HEK293 (cell line): ENCODE measurements at regions not wholly inside any gene's neighbourhood (a gene's known extent, or its start where the extent isn't known, plus 50 kb on each side); places are given as distances from the start of the nearest gene placed in this dataset.
A peak's percentile ranks its signal among the peaks of the same experiment; 100 is the strongest.

Experiments
- CTCF ChIA-PET: fragments of 350-600 bp; formaldehyde crosslinking; extraction: SDS; loops from one replicate; lab custom pipeline; 2021; ENCODE audit warnings: antibody characterized with exemption; lab: Yijun Ruan, JAX
- POLR2A ChIA-PET: fragments of 300-600 bp; formaldehyde crosslinking; extraction: SDS; loops from one replicate; lab custom pipeline; 2020; ENCODE audit warnings: antibody characterized with exemption, inconsistent platforms; lab: Yijun Ruan, JAX
- H3K27ac ChIP-seq: fragments of 200-500 bp; sonication (Bioruptor generic); 2 replicates; pipeline ENCODE4 v1.5.1; 2014; ENCODE audit warnings: low read depth, low read length, control low read depth, inconsistent platforms; ENCODE audit errors: extremely low read depth
- H3K36me3 ChIP-seq, 2 experiments: fragments of 200-500 bp in 1 of 2; sonication (Bioruptor generic) in 1 of 2; 1 replicate in 1 of 2; 2 replicates in 1 of 2; pipeline ENCODE4 v1.5.1; 2014 to 2017; ENCODE audit warnings: inconsistent platforms in 2 of 2, low read length in 2 of 2; ENCODE audit not compliant: control insufficient read depth in 2 of 2, insufficient read depth in 1 of 2
- H3K4me1 ChIP-seq: fragments of 200-500 bp; sonication (Bioruptor generic); 2 replicates; pipeline ENCODE4 v1.5.1; 2014; ENCODE audit warnings: mild to moderate bottlenecking, low read length, inconsistent platforms; ENCODE audit not compliant: control insufficient read depth, insufficient read depth
- H3K4me3 ChIP-seq: 2 replicates; pipeline ENCODE4 v1.5.1; 2011; ENCODE audit warnings: low read depth, mild to moderate bottlenecking, control low read depth, low read length, moderate library complexity
- H3K9me3 ChIP-seq: fragments of 200-500 bp; sonication (Bioruptor generic); 2 replicates; pipeline ENCODE4 v1.5.1; 2014; ENCODE audit warnings: low read depth, low read length, inconsistent platforms; ENCODE audit not compliant: control insufficient read depth, insufficient read depth
- CTCF ChIP-seq: fragments of 450-650 bp; formaldehyde crosslinking; IDR thresholded peaks from 2 replicates; pipeline ENCODE4 v1.5.1; 2016; ENCODE audit warnings: missing biosample characterization, missing genetic modification characterization
- GLI2 ChIP-seq: fragments of 450-650 bp; formaldehyde crosslinking; IDR thresholded peaks from 2 replicates; pipeline ENCODE4; 2017; ENCODE audit warnings: missing biosample characterization, missing genetic modification characterization, low read depth, borderline replicate concordance
- PRDM10 ChIP-seq: fragments of 450-650 bp; formaldehyde crosslinking; IDR thresholded peaks from 2 replicates; pipeline ENCODE4 v1.5.1; 2016; ENCODE audit warnings: missing biosample characterization, missing genetic modification characterization
- PRDM4 ChIP-seq: fragments of 450-650 bp; formaldehyde crosslinking; IDR thresholded peaks from 2 replicates; pipeline ENCODE4 v1.5.1; 2017; ENCODE audit warnings: missing biosample characterization, missing genetic modification characterization
- TSHZ1 ChIP-seq: fragments of 450-650 bp; formaldehyde crosslinking; IDR thresholded peaks from 2 replicates; pipeline ENCODE4 v1.5.1; 2016; ENCODE audit warnings: missing biosample characterization, missing genetic modification characterization, borderline replicate concordance
- ZFP3 ChIP-seq: fragments of 450-650 bp; formaldehyde crosslinking; IDR thresholded peaks from 2 replicates; pipeline ENCODE4 v1.5.1; 2016; ENCODE audit warnings: low read depth, missing biosample characterization, missing genetic modification characterization
- ZNF10 ChIP-seq: fragments of 450-650 bp; formaldehyde crosslinking; IDR thresholded peaks from 2 replicates; pipeline ENCODE4 v1.5.1; 2017; ENCODE audit warnings: missing biosample characterization, missing genetic modification characterization
- ZNF114 ChIP-seq: fragments of 450-650 bp; formaldehyde crosslinking; IDR thresholded peaks from 2 replicates; pipeline ENCODE4 v1.5.0; 2017; ENCODE audit warnings: missing biosample characterization, missing genetic modification characterization
- ZNF138 ChIP-seq: fragments of 450-650 bp; formaldehyde crosslinking; IDR thresholded peaks from 2 replicates; pipeline ENCODE4 v1.5.1; 2016; ENCODE audit warnings: missing biosample characterization, missing genetic modification characterization, borderline replicate concordance
- ZNF202 ChIP-seq: fragments of 450-650 bp; formaldehyde crosslinking; IDR thresholded peaks from 2 replicates; pipeline ENCODE4 v1.5.1; 2016; ENCODE audit warnings: missing biosample characterization, missing genetic modification characterization, borderline replicate concordance
- ZNF518A ChIP-seq: fragments of 450-650 bp; formaldehyde crosslinking; conservative IDR thresholded peaks from 2 replicates; pipeline ENCODE4 v1.5.1; 2016; ENCODE audit warnings: low read depth, missing biosample characterization, missing genetic modification characterization
- ZNF785 ChIP-seq: fragments of 450-650 bp; formaldehyde crosslinking; IDR thresholded peaks from 2 replicates; pipeline ENCODE4 v1.5.1; 2016; ENCODE audit warnings: missing biosample characterization, missing genetic modification characterization

- no peak overlapping the region for H3K27ac ChIP-seq
- H3K4me3 ChIP-seq = no peak overlapping the region
- H3K9me3 ChIP-seq = no peaks in the 10 kb centered on the region
- CTCF ChIA-PET = no interaction called here
- TF ChIP-seq GLI2 (tag by site-specific recombination) (no peak), PRDM10 (tag by site-specific recombination) (peak; percentile 57; the same call in 1 of the 2 replicates)
- TF ChIP-seq, all 188 proteins: peak for 1
- Histone ChIP-seq H3K36me3 (no peaks in the 10 kb centered on the region), H3K4me1 (no peaks in the 10 kb centered on the region)
- POLR2A ChIA-PET = no interaction called here
These were observed 169.9 kb downstream of the DCK start for GRCh38 chr4:71163317-71163716.

- Histone ChIP-seq H3K4me1 (no peaks in the 10 kb centered on the region), H3K4me3 (no peak overlapping the region), H3K36me3 (no peaks in the 10 kb centered on the region), H3K9me3 (no peaks in the 10 kb centered on the region), H3K27ac (no peak overlapping the region)
- no peak for TF ChIP-seq ZNF114 (tag by site-specific recombination)
- TF ChIP-seq ZFP3 = no peak
- TF ChIP-seq PRDM4 (tag by site-specific recombination) = no peak
- TF ChIP-seq ZNF10 (tag by site-specific recombination) = no peak
- no peak for TF ChIP-seq TSHZ1 (tag by site-specific recombination)
- no peak for TF ChIP-seq CTCF (tag by site-specific recombination)
- no peak for TF ChIP-seq ZNF202 (tag by site-specific recombination)
- ChIA-PET CTCF (no interaction called here), POLR2A (no interaction called here)
These were observed 171.7 kb upstream of the SLC4A4 start for GRCh38 chr4:71167083-71167482.

- Histone ChIP-seq H3K4me3 (no peak overlapping the region), H3K27ac (no peak overlapping the region), H3K4me1 (no peaks in the 10 kb centered on the region), H3K36me3 (no peaks in the 10 kb centered on the region), H3K9me3 (no peaks in the 10 kb centered on the region)
- CTCF ChIA-PET = interaction anchor here (0.6 to 0.7 kb wide), 2 partner anchors 14 to 79 kb away, joined by 3 to 4 read pairs; no protein-coding TSS in a partner anchor
- POLR2A ChIA-PET = no interaction called here
- TF ChIP-seq ZNF518A (tag by site-specific recombination) = no peak
- no peak for TF ChIP-seq ZNF138
- TF ChIP-seq ZNF785 (tag by site-specific recombination) = no peak
These were observed 167.2 kb upstream of the SLC4A4 start for GRCh38 chr4:71171592-71171991.
